WTC11 (cell line): ENCODE measurements at regions not wholly inside any gene's neighbourhood (a gene's known extent, or its start where the extent isn't known, plus 50 kb on each side); places are given as distances from the start of the nearest gene placed in this dataset.

ENCODE experiments used
- ATAC-seq: fragments of 200-7000 bp; cut with Tn5 transposase; 2 replicates; pipeline ENCODE4 v1.10.0; 2021; ENCODE audit warnings: mild to moderate bottlenecking, moderate library complexity
- CTCF ChIA-PET: fragments of 300-600 bp; sonication (Branson Sonifier 250); formaldehyde crosslinking; loops from one replicate; lab custom pipeline; 2021; ENCODE audit warnings: antibody characterized with exemption; lab: Charles Lee
- POLR2A ChIA-PET: fragments of 350-600 bp; sonication (Branson Sonifier 250); formaldehyde crosslinking; loops from one replicate; lab custom pipeline; 2021; ENCODE audit warnings: antibody characterized with exemption; lab: Charles Lee
- DNase-seq: peaks from one replicate; pipeline ENCODE4 v3.0.0; 2021; ENCODE audit warnings: low spot score
- H3K27ac Mint-ChIP-seq: 2 replicates; pipeline ENCODE4 v1.8.0; 2021; ENCODE audit warnings: mixed read lengths
- H3K27me3 Mint-ChIP-seq: 2 replicates; pipeline ENCODE4 v1.8.0; 2021; ENCODE audit warnings: low read depth, mild to moderate bottlenecking, moderate library complexity, mixed read lengths
- H3K36me3 Mint-ChIP-seq: 2 replicates; pipeline ENCODE4 v1.8.0; 2021; ENCODE audit warnings: mixed read lengths
- H3K4me1 Mint-ChIP-seq: 2 replicates; pipeline ENCODE4 v1.8.0; 2022; ENCODE audit warnings: mixed read lengths
- H3K4me3 Mint-ChIP-seq: 2 replicates; pipeline ENCODE4 v1.8.0; 2021; ENCODE audit warnings: mild to moderate bottlenecking, moderate library complexity, mixed read lengths
- H3K9me3 Mint-ChIP-seq: 2 replicates; pipeline ENCODE4 v1.8.0; 2021; ENCODE audit warnings: mixed read lengths
- ATF1 ChIP-seq: sonication (generic); formaldehyde crosslinking; IDR thresholded peaks from 2 replicates; pipeline ENCODE4 v1.8.1; 2023; ENCODE audit warnings: mild to moderate bottlenecking, moderate library complexity, missing genetic modification reagents
- IRF2 ChIP-seq: sonication (generic); formaldehyde crosslinking; IDR thresholded peaks from 2 replicates; pipeline ENCODE4 v1.8.0; 2022; ENCODE audit warnings: low read depth, missing genetic modification reagents, borderline replicate concordance
- MXD4 ChIP-seq: fragments of 250-450 bp; sonication (Bioruptor Pico); IDR thresholded peaks from 2 replicates; pipeline ENCODE4 v1.8.0; 2021; ENCODE audit warnings: mild to moderate bottlenecking, moderate library complexity, borderline replicate concordance
- NR1H2 ChIP-seq: sonication (generic); formaldehyde crosslinking; IDR thresholded peaks from 2 replicates; pipeline ENCODE4 v1.9.0; 2021; ENCODE audit warnings: mild to moderate bottlenecking, moderate library complexity, missing genetic modification reagents
- TF ChIP-seq, protein P1 (sequence below): fragments of 250-450 bp; sonication (Bioruptor Pico); IDR thresholded peaks from 2 replicates; pipeline ENCODE4 v1.9.0; 2021; ENCODE audit warnings: mild to moderate bottlenecking, borderline replicate concordance
- TF ChIP-seq, protein P2 (sequence below): sonication (generic); formaldehyde crosslinking; IDR thresholded peaks from 2 replicates; pipeline ENCODE4 v1.8.0; 2023; ENCODE audit warnings: mild to moderate bottlenecking, missing genetic modification reagents
- TF ChIP-seq, protein P3 (sequence below): sonication (generic); formaldehyde crosslinking; IDR thresholded peaks from 2 replicates; pipeline ENCODE4 v1.8.1; 2023; ENCODE audit warnings: mild to moderate bottlenecking, missing genetic modification reagents, moderate library complexity

GRCh38 chrX:149069899-149070298, 435.2 kb downstream of the IDS start (continued):
- TF ChIP-seq, protein P1, sequence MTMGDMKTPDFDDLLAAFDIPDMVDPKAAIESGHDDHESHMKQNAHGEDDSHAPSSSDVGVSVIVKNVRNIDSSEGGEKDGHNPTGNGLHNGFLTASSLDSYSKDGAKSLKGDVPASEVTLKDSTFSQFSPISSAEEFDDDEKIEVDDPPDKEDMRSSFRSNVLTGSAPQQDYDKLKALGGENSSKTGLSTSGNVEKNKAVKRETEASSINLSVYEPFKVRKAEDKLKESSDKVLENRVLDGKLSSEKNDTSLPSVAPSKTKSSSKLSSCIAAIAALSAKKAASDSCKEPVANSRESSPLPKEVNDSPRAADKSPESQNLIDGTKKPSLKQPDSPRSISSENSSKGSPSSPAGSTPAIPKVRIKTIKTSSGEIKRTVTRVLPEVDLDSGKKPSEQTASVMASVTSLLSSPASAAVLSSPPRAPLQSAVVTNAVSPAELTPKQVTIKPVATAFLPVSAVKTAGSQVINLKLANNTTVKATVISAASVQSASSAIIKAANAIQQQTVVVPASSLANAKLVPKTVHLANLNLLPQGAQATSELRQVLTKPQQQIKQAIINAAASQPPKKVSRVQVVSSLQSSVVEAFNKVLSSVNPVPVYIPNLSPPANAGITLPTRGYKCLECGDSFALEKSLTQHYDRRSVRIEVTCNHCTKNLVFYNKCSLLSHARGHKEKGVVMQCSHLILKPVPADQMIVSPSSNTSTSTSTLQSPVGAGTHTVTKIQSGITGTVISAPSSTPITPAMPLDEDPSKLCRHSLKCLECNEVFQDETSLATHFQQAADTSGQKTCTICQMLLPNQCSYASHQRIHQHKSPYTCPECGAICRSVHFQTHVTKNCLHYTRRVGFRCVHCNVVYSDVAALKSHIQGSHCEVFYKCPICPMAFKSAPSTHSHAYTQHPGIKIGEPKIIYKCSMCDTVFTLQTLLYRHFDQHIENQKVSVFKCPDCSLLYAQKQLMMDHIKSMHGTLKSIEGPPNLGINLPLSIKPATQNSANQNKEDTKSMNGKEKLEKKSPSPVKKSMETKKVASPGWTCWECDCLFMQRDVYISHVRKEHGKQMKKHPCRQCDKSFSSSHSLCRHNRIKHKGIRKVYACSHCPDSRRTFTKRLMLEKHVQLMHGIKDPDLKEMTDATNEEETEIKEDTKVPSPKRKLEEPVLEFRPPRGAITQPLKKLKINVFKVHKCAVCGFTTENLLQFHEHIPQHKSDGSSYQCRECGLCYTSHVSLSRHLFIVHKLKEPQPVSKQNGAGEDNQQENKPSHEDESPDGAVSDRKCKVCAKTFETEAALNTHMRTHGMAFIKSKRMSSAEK (CRISPR knock-in tag): no peak
- TF ChIP-seq, protein P2, sequence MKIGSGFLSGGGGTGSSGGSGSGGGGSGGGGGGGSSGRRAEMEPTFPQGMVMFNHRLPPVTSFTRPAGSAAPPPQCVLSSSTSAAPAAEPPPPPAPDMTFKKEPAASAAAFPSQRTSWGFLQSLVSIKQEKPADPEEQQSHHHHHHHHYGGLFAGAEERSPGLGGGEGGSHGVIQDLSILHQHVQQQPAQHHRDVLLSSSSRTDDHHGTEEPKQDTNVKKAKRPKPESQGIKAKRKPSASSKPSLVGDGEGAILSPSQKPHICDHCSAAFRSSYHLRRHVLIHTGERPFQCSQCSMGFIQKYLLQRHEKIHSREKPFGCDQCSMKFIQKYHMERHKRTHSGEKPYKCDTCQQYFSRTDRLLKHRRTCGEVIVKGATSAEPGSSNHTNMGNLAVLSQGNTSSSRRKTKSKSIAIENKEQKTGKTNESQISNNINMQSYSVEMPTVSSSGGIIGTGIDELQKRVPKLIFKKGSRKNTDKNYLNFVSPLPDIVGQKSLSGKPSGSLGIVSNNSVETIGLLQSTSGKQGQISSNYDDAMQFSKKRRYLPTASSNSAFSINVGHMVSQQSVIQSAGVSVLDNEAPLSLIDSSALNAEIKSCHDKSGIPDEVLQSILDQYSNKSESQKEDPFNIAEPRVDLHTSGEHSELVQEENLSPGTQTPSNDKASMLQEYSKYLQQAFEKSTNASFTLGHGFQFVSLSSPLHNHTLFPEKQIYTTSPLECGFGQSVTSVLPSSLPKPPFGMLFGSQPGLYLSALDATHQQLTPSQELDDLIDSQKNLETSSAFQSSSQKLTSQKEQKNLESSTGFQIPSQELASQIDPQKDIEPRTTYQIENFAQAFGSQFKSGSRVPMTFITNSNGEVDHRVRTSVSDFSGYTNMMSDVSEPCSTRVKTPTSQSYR (CRISPR knock-in tag): no peak
- TF ChIP-seq IRF2 (CRISPR knock-in tag): no peak
- TF ChIP-seq, all 79 proteins: peak for 0

- no peak for TF ChIP-seq ATF1 (CRISPR knock-in tag)
- no peak for TF ChIP-seq NR1H2
- TF ChIP-seq MXD4 (CRISPR knock-in tag): no peak
- TF ChIP-seq IRF2 (CRISPR knock-in tag): no peak
- TF ChIP-seq, protein P3, sequence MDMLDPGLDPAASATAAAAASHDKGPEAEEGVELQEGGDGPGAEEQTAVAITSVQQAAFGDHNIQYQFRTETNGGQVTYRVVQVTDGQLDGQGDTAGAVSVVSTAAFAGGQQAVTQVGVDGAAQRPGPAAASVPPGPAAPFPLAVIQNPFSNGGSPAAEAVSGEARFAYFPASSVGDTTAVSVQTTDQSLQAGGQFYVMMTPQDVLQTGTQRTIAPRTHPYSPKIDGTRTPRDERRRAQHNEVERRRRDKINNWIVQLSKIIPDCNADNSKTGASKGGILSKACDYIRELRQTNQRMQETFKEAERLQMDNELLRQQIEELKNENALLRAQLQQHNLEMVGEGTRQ (CRISPR knock-in tag): no peak
- TF ChIP-seq, all 79 proteins: peak for 0
- Mint-ChIP-seq H3K4me1 (no peaks in the 10 kb centered on the region), H3K9me3 (no peaks in the 10 kb centered on the region), H3K27me3 (no peaks in the 10 kb centered on the region), H3K27ac (no peak overlapping the region), H3K36me3 (no peaks in the 10 kb centered on the region), H3K4me3 (no peak overlapping the region)
- DNase-seq: no peak
- ATAC-seq: no peak
- CTCF ChIA-PET: no interaction called here
- POLR2A ChIA-PET: no interaction called here
These were observed 444.2 kb downstream of the IDS start for GRCh38 chrX:149060921-149061320.
